Gastroesophageal sphincter (tissue), 3 donors: ENCODE measurements at regions not wholly inside any gene's neighbourhood (a gene's known extent, or its start where the extent isn't known, plus 50 kb on each side); places are given as distances from the start of the nearest gene placed in this dataset.

Experiments
- POLR2A ChIP-seq, 2 donors: fragments of 450-650 bp; IDR thresholded peaks; one replicate each; pipeline ENCODE4 v1.6.1; 2017; ENCODE audit warnings: antibody characterized with exemption in 2 of 2, mild to moderate bottlenecking in 2 of 2, moderate library complexity in 1 of 2
- POLR2AphosphoS5 ChIP-seq: sonication (generic); formaldehyde crosslinking; IDR thresholded peaks from one replicate; pipeline ENCODE4 v1.6.1; 2017; ENCODE audit warnings: antibody characterized with exemption
- TF ChIP-seq, protein P1 (sequence below), 4 experiments: fragments of 200-600 bp in 2 of 4; fragments of 450-650 bp in 2 of 4; sonication (generic) in 1 of 4; IDR thresholded peaks; one replicate each; pipeline ENCODE4 v1.5.1; 2017 to 2019; ENCODE audit warnings: antibody characterized with exemption in 4 of 4, mild to moderate bottlenecking in 2 of 4, moderate library complexity in 2 of 4

- TF ChIP-seq, protein P1, sequence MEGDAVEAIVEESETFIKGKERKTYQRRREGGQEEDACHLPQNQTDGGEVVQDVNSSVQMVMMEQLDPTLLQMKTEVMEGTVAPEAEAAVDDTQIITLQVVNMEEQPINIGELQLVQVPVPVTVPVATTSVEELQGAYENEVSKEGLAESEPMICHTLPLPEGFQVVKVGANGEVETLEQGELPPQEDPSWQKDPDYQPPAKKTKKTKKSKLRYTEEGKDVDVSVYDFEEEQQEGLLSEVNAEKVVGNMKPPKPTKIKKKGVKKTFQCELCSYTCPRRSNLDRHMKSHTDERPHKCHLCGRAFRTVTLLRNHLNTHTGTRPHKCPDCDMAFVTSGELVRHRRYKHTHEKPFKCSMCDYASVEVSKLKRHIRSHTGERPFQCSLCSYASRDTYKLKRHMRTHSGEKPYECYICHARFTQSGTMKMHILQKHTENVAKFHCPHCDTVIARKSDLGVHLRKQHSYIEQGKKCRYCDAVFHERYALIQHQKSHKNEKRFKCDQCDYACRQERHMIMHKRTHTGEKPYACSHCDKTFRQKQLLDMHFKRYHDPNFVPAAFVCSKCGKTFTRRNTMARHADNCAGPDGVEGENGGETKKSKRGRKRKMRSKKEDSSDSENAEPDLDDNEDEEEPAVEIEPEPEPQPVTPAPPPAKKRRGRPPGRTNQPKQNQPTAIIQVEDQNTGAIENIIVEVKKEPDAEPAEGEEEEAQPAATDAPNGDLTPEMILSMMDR (IDR thresholded peaks at IDR 0.05): no peak
- TF ChIP-seq POLR2AphosphoS5: no peak
- no peak for TF ChIP-seq POLR2A (IDR thresholded peaks at IDR 0.05)
Observed at GRCh38 chr18:47383729-47384128, 132.3 kb upstream of the SKOR2 start.
